GM12891 (cell line): ENCODE measurements at regions not wholly inside any gene's neighbourhood (a gene's known extent, or its start where the extent isn't known, plus 50 kb on each side); places are given as distances from the start of the nearest gene placed in this dataset.
"Not testable (repeated sequence)": the region's sequence is repeated elsewhere in the genome, so short reads cannot be mapped to it uniquely, and the experiment has no call there.

ENCODE experiments used
- DNase-seq: peaks from one replicate; pipeline ENCODE4 v3.0.0; 2011; ENCODE audit warnings: low spot score; ENCODE audit not compliant: insufficient read length
- FAIRE-seq: peaks from 2 replicates; lab custom pipeline; 2011; peaks lifted over from hg19 to GRCh38; lab: Jason Lieb, UNC
- PAX5 ChIP-seq: IDR thresholded peaks from 2 replicates; pipeline ENCODE4 v1.6.1; 2011; ENCODE audit warnings: low read length, moderate library complexity, mild to moderate bottlenecking; ENCODE audit not compliant: insufficient read depth, severe bottlenecking
- POLR2A ChIP-seq: IDR thresholded peaks from 2 replicates; pipeline ENCODE4 v1.6.1; 2011; ENCODE audit warnings: low read depth, low read length, control low read depth
- POLR2AphosphoS5 ChIP-seq: IDR thresholded peaks from 2 replicates; pipeline ENCODE4 v1.6.1; 2011; ENCODE audit warnings: low read depth, low read length, control low read depth
- POU2F2 ChIP-seq: IDR thresholded peaks from 2 replicates; pipeline ENCODE4 v1.6.1; 2011; ENCODE audit warnings: low read depth, mild to moderate bottlenecking, control low read depth, low read length, moderate library complexity
- SPI1 ChIP-seq: IDR thresholded peaks from 2 replicates; pipeline ENCODE4 v1.6.1; 2011; ENCODE audit warnings: low read depth, low read length, control low read depth
- TAF1 ChIP-seq: IDR thresholded peaks from 2 replicates; pipeline ENCODE4 v1.6.1; 2011; ENCODE audit warnings: low read depth, low read length, control low read depth

GRCh38 chrX:35221391-35221790, 278.8 kb downstream of the FAM47B start:
- FAIRE-seq, DNase-seq: not testable (repeated sequence)

- DNase-seq (no peak), FAIRE-seq (no peak)
- TF ChIP-seq POLR2A (no peak), PAX5 (no peak), SPI1 (no peak), POU2F2 (no peak), TAF1 (no peak), POLR2AphosphoS5 (no peak)
These were observed 301.6 kb downstream of the FAM47B start for GRCh38 chrX:35244088-35244741.

DNA sequence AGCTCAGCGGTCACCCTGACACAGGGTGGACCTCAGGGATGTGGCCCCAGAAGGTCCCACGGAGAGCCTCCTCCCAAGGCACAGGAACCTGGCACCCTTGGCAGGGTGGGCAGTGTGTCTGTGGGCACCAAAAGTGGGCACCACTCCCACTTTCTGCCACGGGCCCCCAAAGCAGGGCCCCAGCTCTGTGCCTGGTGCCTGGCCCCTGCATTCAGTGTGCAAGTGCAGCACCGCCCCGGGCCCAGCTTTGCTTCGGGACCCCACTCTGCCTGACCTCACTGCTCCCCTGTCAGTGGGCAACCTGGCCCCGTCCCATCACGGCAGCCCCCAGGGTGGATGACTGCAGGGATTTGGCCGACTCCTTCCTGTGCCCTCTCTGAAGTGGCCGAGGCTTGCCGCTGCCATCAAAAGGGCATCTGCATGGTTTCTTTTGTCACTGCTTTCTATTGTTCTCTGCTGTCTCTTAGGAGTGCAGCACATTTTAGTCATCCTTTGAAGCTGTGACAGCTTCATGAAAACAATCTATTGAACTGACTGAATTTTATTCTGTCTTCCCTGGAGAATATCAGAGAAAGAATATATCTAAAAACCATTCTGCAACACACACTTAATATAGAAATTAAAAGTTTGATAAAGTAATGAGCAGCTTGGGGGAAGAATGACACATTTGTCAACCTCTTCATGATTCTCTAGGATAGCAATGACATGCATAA, 302.4 kb downstream of the FAM47B start:
- FAIRE-seq (no peak), DNase-seq (no peak)
- TF ChIP-seq SPI1 (no peak), POLR2A (no peak), POU2F2 (no peak), POLR2AphosphoS5 (no peak), TAF1 (no peak), PAX5 (no peak)

- no peak for DNase-seq
- TF ChIP-seq POU2F2 = no peak
- TF ChIP-seq TAF1 = no peak
- TF ChIP-seq POLR2AphosphoS5 = no peak
- no peak for TF ChIP-seq SPI1
- FAIRE-seq = no peak
These were observed 308.6 kb downstream of the FAM47B start for GRCh38 chrX:35251226-35251625.

- no peak for TF ChIP-seq POLR2AphosphoS5
- no peak for TF ChIP-seq TAF1
- TF ChIP-seq PAX5 = no peak
- TF ChIP-seq SPI1 = no peak
- TF ChIP-seq POLR2A = no peak
- no peak for TF ChIP-seq POU2F2
- FAIRE-seq = no peak
These were observed 333.5 kb downstream of the FAM47B start for GRCh38 chrX:35276115-35276514.

GRCh38 chrX:35285289-35285962, 342.8 kb downstream of the FAM47B start:
- TF ChIP-seq SPI1 = no peak
- TF ChIP-seq POLR2A = no peak
- no peak for TF ChIP-seq POLR2AphosphoS5
- no peak for TF ChIP-seq PAX5
- TF ChIP-seq POU2F2 = no peak
- no peak for TF ChIP-seq TAF1
- no peak for DNase-seq
- no peak for FAIRE-seq

More at GRCh38 chrX:35276115-35276514, 333.5 kb downstream of the FAM47B start:
- no peak for DNase-seq

- FAIRE-seq = no peak
- DNase-seq = no peak
- no peak for TF ChIP-seq TAF1
- no peak for TF ChIP-seq PAX5
- TF ChIP-seq SPI1 = no peak
- TF ChIP-seq POLR2A = no peak
- TF ChIP-seq POLR2AphosphoS5 = no peak
- TF ChIP-seq POU2F2 = no peak
These were observed 346.1 kb downstream of the FAM47B start for GRCh38 chrX:35288657-35289056.

DNA sequence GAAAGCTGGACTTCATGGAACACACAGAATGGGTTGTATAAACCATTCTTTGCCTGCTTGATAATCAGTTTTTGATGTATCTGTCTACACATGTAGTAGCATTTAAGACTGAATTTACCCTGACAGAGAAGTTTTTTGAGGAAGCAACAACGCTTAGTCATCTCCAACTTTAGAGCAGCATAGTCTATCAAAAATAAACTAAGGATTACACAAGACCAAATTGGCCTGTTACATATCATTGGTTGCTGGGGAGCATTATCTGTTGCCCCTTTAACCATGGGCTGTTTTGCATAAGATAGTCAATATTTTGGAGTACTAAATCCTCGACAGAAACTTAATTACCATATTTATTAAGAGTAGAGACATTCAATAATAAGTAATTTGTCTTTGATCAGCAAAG, 347.4 kb downstream of the FAM47B start:
- TF ChIP-seq SPI1 (no peak), TAF1 (no peak), POU2F2 (no peak), POLR2AphosphoS5 (no peak), POLR2A (no peak), PAX5 (no peak)
- DNase-seq (no peak), FAIRE-seq (no peak)

- TF ChIP-seq SPI1 = no peak
- TF ChIP-seq PAX5 = no peak
- no peak for TF ChIP-seq POLR2AphosphoS5
- TF ChIP-seq POLR2A = no peak
- FAIRE-seq (no peak), DNase-seq (no peak)
These were observed 348.4 kb downstream of the FAM47B start for GRCh38 chrX:35291013-35291412.

DNA sequence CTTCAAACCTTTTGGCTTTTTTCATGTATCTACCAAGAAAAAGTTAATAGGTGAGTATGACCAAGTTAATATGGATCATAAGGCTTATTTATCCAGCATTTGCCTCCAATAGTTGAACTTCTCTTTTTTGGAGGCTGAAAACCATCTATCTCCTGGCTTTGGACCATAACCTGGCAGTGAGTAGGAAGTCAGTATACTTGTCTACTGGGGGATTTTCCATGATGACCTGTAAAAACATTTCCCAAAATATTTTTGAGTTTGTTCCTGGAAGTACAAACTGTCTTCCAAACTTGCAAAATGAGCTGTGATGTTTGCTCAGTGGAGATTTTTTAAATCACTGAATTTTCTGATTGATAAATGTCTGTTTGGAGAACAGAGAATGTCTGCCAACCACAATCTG, 349.9 kb downstream of the FAM47B start:
- TF ChIP-seq SPI1 = no peak
- no peak for TF ChIP-seq POLR2A
- no peak for TF ChIP-seq TAF1
- TF ChIP-seq POU2F2 = no peak
- TF ChIP-seq POLR2AphosphoS5 = no peak
- TF ChIP-seq PAX5 = no peak
- no peak for DNase-seq
- FAIRE-seq = no peak

DNA sequence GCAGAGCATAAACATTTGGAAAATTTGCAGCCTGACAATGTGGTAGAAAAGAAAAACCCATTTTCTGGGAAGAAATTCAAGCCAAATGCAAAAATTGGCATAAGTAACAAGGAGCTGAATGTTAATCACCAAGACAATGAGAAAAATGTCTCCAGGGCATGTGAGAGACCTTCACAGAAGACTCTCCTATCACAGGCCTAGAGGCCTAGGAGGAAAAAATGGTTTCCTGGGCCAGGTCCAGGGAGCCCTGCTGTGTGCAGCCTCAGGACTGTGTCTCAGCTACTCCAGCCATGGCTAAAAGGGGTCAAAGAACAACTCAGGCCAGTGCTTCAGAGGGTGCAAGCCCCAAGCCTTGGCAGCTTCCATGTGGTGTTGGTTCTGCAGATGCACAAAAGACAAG, 362.4 kb downstream of the FAM47B start:
- not testable (repeated sequence) for DNase-seq, FAIRE-seq
